ENCODE measurements at regions not wholly inside any gene's neighbourhood (a gene's known extent, or its start where the extent isn't known, plus 50 kb on each side); places are given as distances from the start of the nearest gene placed in this dataset.

DNA sequence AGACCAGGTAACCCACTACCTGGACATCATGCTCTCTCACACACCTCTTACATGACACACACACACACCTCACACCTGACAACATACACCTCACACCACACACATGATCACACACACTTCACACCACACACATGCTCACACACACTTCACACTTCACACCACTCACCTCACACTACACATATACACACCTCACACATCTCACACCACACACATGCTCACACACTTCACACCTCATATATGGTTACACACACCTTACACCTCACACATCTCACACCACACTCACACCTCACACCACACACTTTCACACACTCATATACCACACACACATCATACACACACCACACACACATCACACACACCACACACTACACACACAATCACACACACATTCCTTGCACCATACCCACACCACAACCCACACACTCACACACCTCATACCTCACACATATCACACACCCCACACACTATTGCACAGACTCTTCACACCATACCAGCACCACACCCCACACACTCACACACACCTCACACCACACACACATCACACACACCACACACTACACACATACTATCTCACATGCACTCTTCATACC lies 98.1 kb upstream of the PIEZO2 start:
- ATAC-seq (no peak), DNase-seq (no peak), FAIRE-seq (no peak)
- Histone ChIP-seq H3K4me3 (no peak overlapping the region), H3K36me3 (no peaks in the 10 kb centered on the region), H3K27me3 (no peaks in the 10 kb centered on the region), H3K9me3 (no peaks in the 10 kb centered on the region), H3K27ac (no peak overlapping the region), H3K4me1 (no peaks in the 10 kb centered on the region)
- TF ChIP-seq, protein P1, sequence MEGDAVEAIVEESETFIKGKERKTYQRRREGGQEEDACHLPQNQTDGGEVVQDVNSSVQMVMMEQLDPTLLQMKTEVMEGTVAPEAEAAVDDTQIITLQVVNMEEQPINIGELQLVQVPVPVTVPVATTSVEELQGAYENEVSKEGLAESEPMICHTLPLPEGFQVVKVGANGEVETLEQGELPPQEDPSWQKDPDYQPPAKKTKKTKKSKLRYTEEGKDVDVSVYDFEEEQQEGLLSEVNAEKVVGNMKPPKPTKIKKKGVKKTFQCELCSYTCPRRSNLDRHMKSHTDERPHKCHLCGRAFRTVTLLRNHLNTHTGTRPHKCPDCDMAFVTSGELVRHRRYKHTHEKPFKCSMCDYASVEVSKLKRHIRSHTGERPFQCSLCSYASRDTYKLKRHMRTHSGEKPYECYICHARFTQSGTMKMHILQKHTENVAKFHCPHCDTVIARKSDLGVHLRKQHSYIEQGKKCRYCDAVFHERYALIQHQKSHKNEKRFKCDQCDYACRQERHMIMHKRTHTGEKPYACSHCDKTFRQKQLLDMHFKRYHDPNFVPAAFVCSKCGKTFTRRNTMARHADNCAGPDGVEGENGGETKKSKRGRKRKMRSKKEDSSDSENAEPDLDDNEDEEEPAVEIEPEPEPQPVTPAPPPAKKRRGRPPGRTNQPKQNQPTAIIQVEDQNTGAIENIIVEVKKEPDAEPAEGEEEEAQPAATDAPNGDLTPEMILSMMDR (IDR thresholded peaks at IDR 0.05), result no peak
- intact Hi-C loops (cut with DNase I), result no loop called here

DNA sequence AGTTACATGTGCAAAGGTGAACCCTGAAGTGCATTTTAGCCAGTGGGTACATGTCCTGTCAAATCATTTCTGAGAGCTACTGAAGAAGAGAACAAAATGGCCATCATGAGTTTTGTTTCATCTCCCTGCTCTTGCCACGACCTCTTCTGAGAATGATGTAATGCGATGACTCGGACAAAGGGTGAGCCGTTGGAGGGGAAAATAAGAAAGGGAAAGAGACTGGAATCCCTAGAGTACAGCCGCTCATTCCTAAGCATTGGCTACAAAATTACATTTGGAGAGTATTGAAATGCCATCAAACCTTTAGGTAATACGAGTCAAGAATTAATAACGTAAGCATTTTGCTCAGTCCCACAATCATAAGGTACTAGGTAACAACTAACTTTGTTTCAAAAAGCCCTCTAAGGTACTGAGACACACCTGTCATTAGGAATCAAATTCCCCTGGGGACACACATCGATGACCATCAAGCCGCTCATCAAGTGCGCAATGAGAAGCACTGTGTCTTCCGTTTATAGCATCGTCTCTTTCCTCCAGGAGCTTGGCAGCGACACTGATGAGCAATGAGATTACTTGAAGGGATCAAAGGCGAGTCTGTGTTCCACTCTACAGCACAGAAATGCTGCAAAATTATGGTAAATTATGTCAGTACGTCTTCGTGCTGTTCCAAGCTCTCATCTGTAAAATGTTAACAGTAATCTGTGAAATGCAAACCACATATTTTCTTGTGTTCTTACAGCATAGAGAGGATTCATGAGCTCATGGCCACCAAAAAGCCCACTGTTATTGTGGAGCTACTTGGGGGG lies 97.3 kb upstream of the PIEZO2 start:
- 72 to 84% methylated on average over 16 of the region's 16 CpGs for WGBS, 2 donors
- no peaks in the 10 kb centered on the region for H3K36me3 ChIP-seq
- no peak overlapping the region for H3K4me3 ChIP-seq
- H3K27me3 ChIP-seq, result no peaks in the 10 kb centered on the region
- FAIRE-seq (no peak), DNase-seq (no peak), ATAC-seq (peak in 2 of 4 donors; percentile 35 to 38)
- H3K27ac ChIP-seq, result no peak overlapping the region
- H3K9me3 ChIP-seq, result no peaks in the 10 kb centered on the region
- TF ChIP-seq, protein P1 (IDR thresholded peaks at IDR 0.05), result no peak
- H3K4me1 ChIP-seq, result no peaks in the 10 kb centered on the region
- intact Hi-C loops (cut with DNase I), result no loop called here

DNA sequence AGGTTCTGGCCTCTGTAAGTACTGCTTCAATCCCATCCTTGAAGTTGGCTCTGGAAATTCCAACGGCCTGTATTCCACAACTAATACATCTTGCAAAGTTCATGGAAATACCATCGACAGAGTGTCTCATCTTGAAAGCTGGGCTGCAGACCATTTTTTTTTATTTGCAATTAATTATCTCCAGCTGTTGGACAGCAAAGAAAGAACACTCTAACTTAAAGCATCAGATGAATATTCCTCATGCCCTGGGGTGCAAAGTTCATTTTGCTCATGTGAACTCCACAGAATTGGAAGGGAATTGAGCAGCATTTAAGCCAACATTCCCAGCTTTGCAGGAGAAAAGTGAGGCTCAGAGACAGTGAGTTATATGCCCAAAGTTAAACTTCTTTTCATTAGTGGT lies 96.5 kb upstream of the PIEZO2 start:
- H3K9me3 ChIP-seq, result no peaks in the 10 kb centered on the region
- H3K36me3 ChIP-seq, result no peaks in the 10 kb centered on the region
- ATAC-seq (peak in 1 of 4 donors; percentile 21), DNase-seq (no peak), FAIRE-seq (no peak)
- WGBS, 2 donors, result 50 to 68% methylated on average over 2 of the region's 2 CpGs
- TF ChIP-seq, protein P1 (IDR thresholded peaks at IDR 0.05), result no peak
- H3K27me3 ChIP-seq, result no peaks in the 10 kb centered on the region
- no peak overlapping the region for H3K4me3 ChIP-seq
- intact Hi-C loops (cut with DNase I), result no loop called here
- no peaks in the 10 kb centered on the region for H3K4me1 ChIP-seq
- no peak overlapping the region for H3K27ac ChIP-seq

DNA sequence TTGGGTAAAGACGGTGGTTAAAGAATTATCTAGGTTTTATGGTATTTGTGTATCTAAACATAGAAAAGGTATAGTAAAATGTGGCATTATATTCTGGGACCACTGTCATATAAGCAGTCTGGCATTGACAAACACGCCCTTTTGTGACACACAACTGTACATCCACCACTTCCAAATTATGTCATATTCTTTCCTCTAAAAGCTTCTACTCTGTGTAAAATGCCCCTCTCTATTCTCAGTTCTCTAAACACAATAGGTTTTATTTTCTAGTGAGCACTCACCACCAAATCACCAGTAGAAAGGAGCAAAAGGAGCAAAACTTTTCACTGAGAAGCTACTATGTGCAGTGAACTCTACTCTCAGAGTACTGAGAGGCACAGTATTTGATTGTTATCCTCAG lies 88.1 kb upstream of the PIEZO2 start:
- WGBS, 2 donors, result 59 to 61% methylated on average over 2 of the region's 2 CpGs
- TF ChIP-seq, protein P1 (IDR thresholded peaks at IDR 0.05), result no peak
- Histone ChIP-seq H3K4me3 (no peak overlapping the region), H3K4me1 (no peaks in the 10 kb centered on the region), H3K36me3 (no peaks in the 10 kb centered on the region), H3K27ac (no peak overlapping the region), H3K9me3 (no peaks in the 10 kb centered on the region), H3K27me3 (no peaks in the 10 kb centered on the region)
- no peak for DNase-seq
- intact Hi-C loops (cut with DNase I), result no loop called here
- no peak for FAIRE-seq
- no peak for ATAC-seq

DNA sequence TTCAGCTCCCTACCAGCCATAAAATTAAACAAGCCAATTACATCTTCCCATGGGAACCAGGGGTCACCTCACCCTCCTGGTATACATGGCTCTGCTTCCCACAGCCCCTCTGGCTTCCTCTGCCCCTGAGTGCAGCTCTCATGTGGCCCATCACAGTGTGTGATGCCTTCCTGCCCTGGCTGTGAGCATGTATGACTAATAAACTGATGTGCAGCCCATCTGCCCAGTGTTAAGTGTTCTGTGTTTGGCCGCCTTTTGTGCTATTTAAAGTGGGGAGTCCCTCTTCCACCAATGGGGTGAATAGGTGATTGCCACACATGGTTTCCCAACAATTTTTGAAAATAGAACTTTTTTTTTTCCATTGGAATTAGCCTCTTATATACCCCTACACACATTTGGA lies 87.7 kb upstream of the PIEZO2 start:
- intact Hi-C loops (cut with DNase I), result no loop called here
- no peaks in the 10 kb centered on the region for H3K9me3 ChIP-seq
- DNase-seq (no peak), ATAC-seq (no peak), FAIRE-seq (no peak)
- H3K27me3 ChIP-seq, result no peaks in the 10 kb centered on the region
- TF ChIP-seq, protein P1 (IDR thresholded peaks at IDR 0.05), result no peak
- no peaks in the 10 kb centered on the region for H3K4me1 ChIP-seq
- H3K4me3 ChIP-seq, result no peak overlapping the region
- no peak overlapping the region for H3K27ac ChIP-seq
- WGBS, 2 donors, result 71 to 75% methylated on average over 1 of the region's 1 CpG
- H3K36me3 ChIP-seq, result no peaks in the 10 kb centered on the region

Measured in pancreas (tissue), 10 donors.